ENCODE measurements at regions not wholly inside any gene's neighbourhood (a gene's known extent, or its start where the extent isn't known, plus 50 kb on each side); places are given as distances from the start of the nearest gene placed in this dataset.

GRCh38 chr13:81480634-81481033, 1139.7 kb upstream of the SPRY2 start:
- DNase-seq (ENCODE audit: low read depth), result no peak
- no peak overlapping the region for H3K4me3 ChIP-seq (ENCODE audit: low read length)
- no peak for TF ChIP-seq CTCF (conservative IDR thresholded peaks at IDR 0.05; ENCODE audit: low read length)

GRCh38 chr13:81473366-81473899, 1132.5 kb upstream of the SPRY2 start:
- TF ChIP-seq CTCF (conservative IDR thresholded peaks at IDR 0.05; ENCODE audit: low read length), result no peak
- DNase-seq (ENCODE audit: low read depth), result no peak
- no peak overlapping the region for H3K4me3 ChIP-seq (ENCODE audit: low read length)

DNA sequence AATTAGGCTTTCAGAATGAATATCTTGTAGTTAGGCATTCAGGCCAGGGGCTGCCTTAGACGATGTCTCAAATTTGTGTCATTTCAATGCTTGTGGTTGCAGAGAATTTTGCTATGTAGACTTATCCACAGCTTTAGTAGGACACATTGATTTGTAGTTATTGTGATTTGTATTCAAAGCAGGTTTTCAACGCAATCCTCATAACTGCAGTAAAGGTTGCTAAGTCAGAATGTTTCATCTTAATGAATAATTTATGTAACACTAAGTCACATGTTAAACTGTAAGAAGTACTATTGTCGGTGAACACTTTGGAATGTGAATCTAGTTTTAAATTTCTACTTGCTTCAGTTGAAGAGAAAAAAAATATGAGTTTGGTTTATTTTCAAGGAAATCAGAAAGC, 1117.2 kb upstream of the SPRY2 start:
- no peak for TF ChIP-seq CTCF (conservative IDR thresholded peaks at IDR 0.05; ENCODE audit: low read length)
- H3K4me3 ChIP-seq (ENCODE audit: low read length), result no peak overlapping the region
- DNase-seq (ENCODE audit: low read depth), result no peak

- H3K4me3 ChIP-seq (ENCODE audit: low read length), result no peak overlapping the region
- no peak for TF ChIP-seq CTCF (conservative IDR thresholded peaks at IDR 0.05; ENCODE audit: low read length)
- DNase-seq (ENCODE audit: low read depth), result no peak
Observed at GRCh38 chr13:81446441-81446840, 1105.5 kb upstream of the SPRY2 start.

DNA sequence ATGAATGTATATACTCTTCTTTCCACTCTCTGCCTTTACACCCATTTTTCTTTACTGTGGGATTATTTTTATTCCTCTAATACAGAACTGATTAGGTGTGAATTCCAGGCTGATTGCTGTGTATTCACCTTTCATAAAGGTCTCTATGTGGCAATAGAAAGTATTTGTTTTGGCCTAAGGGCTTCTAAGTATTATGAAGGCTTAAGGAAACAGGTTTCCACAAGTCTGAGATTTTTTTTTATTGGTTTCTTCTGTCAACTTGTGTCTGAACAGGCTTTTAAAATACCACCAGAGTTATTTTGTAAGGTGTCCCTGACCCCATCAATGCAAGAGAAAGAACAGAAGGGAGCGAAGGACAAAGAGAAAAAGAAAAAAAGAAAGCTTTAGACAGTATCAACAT, 1102.0 kb upstream of the SPRY2 start:
- no peak for DNase-seq (ENCODE audit: low read depth)
- TF ChIP-seq CTCF (conservative IDR thresholded peaks at IDR 0.05; ENCODE audit: low read length), result no peak
- no peak overlapping the region for H3K4me3 ChIP-seq (ENCODE audit: low read length)

- DNase-seq (ENCODE audit: low read depth), result no peak
- no peak for TF ChIP-seq CTCF (conservative IDR thresholded peaks at IDR 0.05; ENCODE audit: low read length)
- H3K4me3 ChIP-seq (ENCODE audit: low read length), result no peak overlapping the region
Observed at GRCh38 chr13:81425286-81425685, 1084.4 kb upstream of the SPRY2 start.

- no peak for TF ChIP-seq CTCF (conservative IDR thresholded peaks at IDR 0.05; ENCODE audit: low read length)
- DNase-seq (ENCODE audit: low read depth), result no peak
- no peak overlapping the region for H3K4me3 ChIP-seq (ENCODE audit: low read length)
Observed at GRCh38 chr13:81409284-81409683, 1068.4 kb upstream of the SPRY2 start.

All from AG10803 (cell line).